Natural killer cell (primary cell): ENCODE measurements at regions not wholly inside any gene's neighbourhood (a gene's known extent, or its start where the extent isn't known, plus 50 kb on each side); places are given as distances from the start of the nearest gene placed in this dataset.

ENCODE experiments used
- ATAC-seq, 3 donors: fragments of 150-1000 bp in 2 of 3; fragments of 200-7000 bp in 1 of 3; cut with Tn5 transposase; 1 replicate in 1 of 3; 2 replicates in 2 of 3; pipeline ENCODE4 v1.10.0; 2021; ENCODE audit warnings: mild to moderate bottlenecking in 2 of 3, moderate library complexity in 2 of 3
- DNase-seq, 2 donors: peaks; one replicate each; pipeline versions ENCODE4 v3.0.0 to v3.0.0-alpha.2; 2013 to 2021; ENCODE audit warnings: mixed read lengths in 1 of 2
- H3K27ac ChIP-seq: one replicate; pipeline ENCODE4 v1.5.1; 2013; ENCODE audit warnings: mild to moderate bottlenecking, low read length
- H3K27me3 ChIP-seq: one replicate; pipeline ENCODE4 v1.6.1; 2013; ENCODE audit warnings: low read length; ENCODE audit not compliant: control insufficient read depth, insufficient read depth
- H3K36me3 ChIP-seq: one replicate; pipeline ENCODE4 v1.6.1; 2013; ENCODE audit warnings: low read length; ENCODE audit not compliant: control insufficient read depth, insufficient read depth
- H3K4me1 ChIP-seq: one replicate; pipeline ENCODE4 v1.6.1; 2013; ENCODE audit warnings: low read length; ENCODE audit not compliant: control insufficient read depth, insufficient read depth
- H3K4me3 ChIP-seq: one replicate; pipeline ENCODE4 v1.5.1; 2013; ENCODE audit warnings: low read length
- H3K9me3 ChIP-seq: one replicate; pipeline ENCODE4 v1.6.1; 2013; ENCODE audit warnings: low read length; ENCODE audit not compliant: control insufficient read depth, insufficient read depth
- H3K27ac Mint-ChIP-seq, 2 donors: one replicate each; pipeline ENCODE4 v1.8.0; 2022; ENCODE audit warnings: mild to moderate bottlenecking in 2 of 2, mixed read lengths in 2 of 2, moderate library complexity in 1 of 2
- H3K27me3 Mint-ChIP-seq, 2 donors: one replicate each; pipeline ENCODE4 v1.8.0; 2022; ENCODE audit warnings: low read depth in 2 of 2, mixed read lengths in 2 of 2
- H3K36me3 Mint-ChIP-seq: one replicate; pipeline ENCODE4 v1.8.0; 2022; ENCODE audit warnings: mixed read lengths
- H3K4me1 Mint-ChIP-seq, 2 donors: one replicate each; pipeline ENCODE4 v1.8.0; 2022; ENCODE audit warnings: mixed read lengths in 2 of 2
- H3K4me3 Mint-ChIP-seq: one replicate; pipeline ENCODE4 v1.8.0; 2022; ENCODE audit warnings: mild to moderate bottlenecking, moderate library complexity, mixed read lengths
- H3K9me3 Mint-ChIP-seq, 2 donors: one replicate each; pipeline ENCODE4 v1.8.0; 2022; ENCODE audit warnings: mixed read lengths in 2 of 2
- WGBS: methylation state at CpG from one replicate; pipeline ENCODE4 v1.1.7; 2013; ENCODE audit warnings: missing lambda C conversion rate; ENCODE audit not compliant: insufficient coverage; 5-methylcytosine and 5-hydroxymethylcytosine counted together
- intact Hi-C: fragments of 100-400 bp; cut with micrococcal nuclease; formaldehyde crosslinking; loops from one replicate; pipeline ENCODE4 v1.14.2; 2022
- TF ChIP-seq, protein P1 (sequence below): fragments of 200-600 bp; IDR thresholded peaks from one replicate; pipeline ENCODE4 v1.8.0; 2022; ENCODE audit warnings: antibody characterized with exemption

DNA sequence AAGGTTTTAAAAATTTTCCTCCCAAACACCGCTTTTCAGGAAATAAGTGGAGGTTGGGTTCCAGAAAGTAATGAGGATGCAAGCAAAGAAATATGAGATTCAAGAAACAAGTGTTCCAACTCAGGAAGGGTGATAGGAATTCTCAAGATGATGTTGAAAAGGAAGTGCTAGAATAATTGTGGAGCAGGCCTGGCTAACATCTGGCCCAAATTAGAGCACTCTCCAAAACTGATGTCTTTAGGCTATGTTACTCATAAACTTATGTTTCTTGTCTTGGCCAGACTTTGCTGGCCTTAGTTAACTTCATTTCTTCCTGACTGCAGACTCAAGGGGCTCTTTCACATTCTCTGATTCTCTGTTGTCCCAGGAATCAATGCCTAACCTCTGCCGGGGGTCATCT lies 116.3 kb downstream of the TMTC3 start:
- no peaks in the 10 kb centered on the region for H3K4me1 Mint-ChIP-seq
- ATAC-seq (no peak), DNase-seq (no peak)
- no peaks in the 10 kb centered on the region for H3K36me3 Mint-ChIP-seq
- WGBS, result 88% methylated on average over 2 of the region's 2 CpGs
- intact Hi-C loops, result no loop called here
- no peak overlapping the region for H3K4me3 ChIP-seq
- peaks cover 4% of the 10 kb centered on the region in 2 donors for H3K9me3 Mint-ChIP-seq
- TF ChIP-seq, protein P1, sequence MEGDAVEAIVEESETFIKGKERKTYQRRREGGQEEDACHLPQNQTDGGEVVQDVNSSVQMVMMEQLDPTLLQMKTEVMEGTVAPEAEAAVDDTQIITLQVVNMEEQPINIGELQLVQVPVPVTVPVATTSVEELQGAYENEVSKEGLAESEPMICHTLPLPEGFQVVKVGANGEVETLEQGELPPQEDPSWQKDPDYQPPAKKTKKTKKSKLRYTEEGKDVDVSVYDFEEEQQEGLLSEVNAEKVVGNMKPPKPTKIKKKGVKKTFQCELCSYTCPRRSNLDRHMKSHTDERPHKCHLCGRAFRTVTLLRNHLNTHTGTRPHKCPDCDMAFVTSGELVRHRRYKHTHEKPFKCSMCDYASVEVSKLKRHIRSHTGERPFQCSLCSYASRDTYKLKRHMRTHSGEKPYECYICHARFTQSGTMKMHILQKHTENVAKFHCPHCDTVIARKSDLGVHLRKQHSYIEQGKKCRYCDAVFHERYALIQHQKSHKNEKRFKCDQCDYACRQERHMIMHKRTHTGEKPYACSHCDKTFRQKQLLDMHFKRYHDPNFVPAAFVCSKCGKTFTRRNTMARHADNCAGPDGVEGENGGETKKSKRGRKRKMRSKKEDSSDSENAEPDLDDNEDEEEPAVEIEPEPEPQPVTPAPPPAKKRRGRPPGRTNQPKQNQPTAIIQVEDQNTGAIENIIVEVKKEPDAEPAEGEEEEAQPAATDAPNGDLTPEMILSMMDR, result no peak
- H3K4me3 Mint-ChIP-seq, result no peak overlapping the region
- no peaks in the 10 kb centered on the region for H3K36me3 ChIP-seq
- no peaks in the 10 kb centered on the region for H3K4me1 ChIP-seq
- no peaks in the 10 kb centered on the region for H3K27me3 ChIP-seq
- no peak overlapping the region for H3K27ac ChIP-seq
- H3K27me3 Mint-ChIP-seq, result no peaks in the 10 kb centered on the region
- no peak overlapping the region for H3K27ac Mint-ChIP-seq
- no peaks in the 10 kb centered on the region for H3K9me3 ChIP-seq

DNA sequence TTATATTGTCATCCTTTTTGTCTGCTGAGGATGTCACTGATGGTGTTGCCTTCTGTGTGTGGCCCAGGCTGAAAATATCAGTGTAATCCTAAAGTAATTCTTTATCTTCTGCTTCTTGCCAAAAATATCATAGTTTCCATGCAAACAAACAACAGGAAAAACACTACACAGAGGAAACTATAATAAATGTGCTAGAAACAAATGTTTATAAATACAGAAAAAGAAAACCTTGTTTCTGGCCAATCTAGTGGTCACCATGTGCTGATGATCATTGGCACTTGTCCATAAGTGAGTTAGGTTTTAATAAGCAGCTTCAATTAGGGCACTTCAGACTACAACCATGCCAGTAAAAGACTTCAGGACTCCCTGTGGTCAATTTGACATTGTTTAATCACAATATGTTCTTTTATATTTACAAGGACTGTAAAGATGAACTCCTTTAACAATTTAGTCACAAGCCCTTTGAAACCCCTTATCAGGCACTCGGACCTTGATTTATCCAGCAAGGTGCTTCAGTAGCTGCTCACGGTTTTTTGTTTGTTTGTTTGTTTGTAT lies 124.8 kb downstream of the TMTC3 start:
- no peak for DNase-seq
- Mint-ChIP-seq H3K4me3 (no peak overlapping the region), H3K4me1 (no peaks in the 10 kb centered on the region)

DNA sequence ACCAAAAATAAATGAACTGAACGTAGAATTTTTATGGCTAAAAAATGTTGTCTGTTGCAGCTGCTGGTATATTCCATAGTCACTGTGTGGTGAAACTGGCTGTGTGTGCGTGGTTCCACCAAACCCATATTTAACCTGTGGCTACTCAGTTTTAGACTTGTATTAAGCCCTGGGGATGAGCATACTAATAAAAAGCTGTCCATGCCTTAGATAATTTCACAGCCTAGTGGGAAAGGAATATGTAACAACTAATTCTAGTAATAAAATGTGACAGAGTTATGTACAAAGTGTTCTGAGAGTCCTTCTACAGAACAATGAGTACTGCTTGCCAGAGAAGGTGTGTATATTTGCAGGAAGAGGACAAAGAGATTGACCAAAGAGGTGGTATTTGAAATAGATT lies 125.5 kb downstream of the TMTC3 start:
- Mint-ChIP-seq H3K36me3 (no peaks in the 10 kb centered on the region), H3K4me1 (no peaks in the 10 kb centered on the region), H3K9me3 (peaks cover 0 to 5% of the 10 kb centered on the region in 2 donors), H3K4me3 (no peak overlapping the region), H3K27me3 (no peaks in the 10 kb centered on the region), H3K27ac (no peak overlapping the region)
- intact Hi-C loops, result no loop called here
- Histone ChIP-seq H3K9me3 (no peaks in the 10 kb centered on the region), H3K4me3 (no peak overlapping the region), H3K27me3 (no peaks in the 10 kb centered on the region), H3K4me1 (no peaks in the 10 kb centered on the region), H3K27ac (no peak overlapping the region), H3K36me3 (no peaks in the 10 kb centered on the region)
- TF ChIP-seq, protein P1, result no peak
- WGBS, result 80% methylated on average over 2 of the region's 2 CpGs
- DNase-seq (no peak), ATAC-seq (no peak)

More for the DNA sequence above, 124.8 kb downstream of the TMTC3 start:
- H3K36me3 ChIP-seq, result no peaks in the 10 kb centered on the region
- no peaks in the 10 kb centered on the region for H3K27me3 Mint-ChIP-seq
- H3K4me1 ChIP-seq, result no peaks in the 10 kb centered on the region
- no CpG with 5 or more reads among the region's 2 CpGs for WGBS
- no peaks in the 10 kb centered on the region for H3K36me3 Mint-ChIP-seq
- intact Hi-C loops, result no loop called here
- H3K4me3 ChIP-seq, result no peak overlapping the region
- no peak overlapping the region for H3K27ac ChIP-seq
- no peak overlapping the region for H3K27ac Mint-ChIP-seq
- no peak for ATAC-seq
- H3K27me3 ChIP-seq, result no peaks in the 10 kb centered on the region
- peaks cover 0 to 5% of the 10 kb centered on the region in 2 donors for H3K9me3 Mint-ChIP-seq
- no peaks in the 10 kb centered on the region for H3K9me3 ChIP-seq
- TF ChIP-seq, protein P1, result no peak

DNA sequence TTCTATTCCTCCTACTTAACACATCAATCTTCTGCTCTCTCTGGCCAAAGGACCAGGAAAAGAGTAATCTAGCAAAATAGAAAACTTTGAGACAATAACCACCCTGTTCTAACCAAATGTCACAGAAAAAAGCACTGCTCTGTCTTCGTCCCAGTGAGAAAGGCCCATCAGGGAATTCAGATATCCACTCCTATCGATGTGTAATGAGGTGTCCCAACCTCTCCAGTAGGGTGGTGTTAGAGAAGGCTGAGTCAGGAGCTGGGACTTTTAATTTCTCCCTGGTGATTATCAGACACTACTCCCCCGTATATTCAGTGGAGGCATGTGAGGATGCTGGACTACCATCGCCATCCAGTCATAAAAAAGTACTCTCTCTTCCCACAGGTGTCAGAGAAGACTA lies 130.3 kb downstream of the TMTC3 start:
- Histone ChIP-seq H3K4me3 (no peak overlapping the region), H3K4me1 (no peaks in the 10 kb centered on the region), H3K27me3 (no peaks in the 10 kb centered on the region), H3K27ac (no peak overlapping the region), H3K9me3 (no peaks in the 10 kb centered on the region), H3K36me3 (no peaks in the 10 kb centered on the region)
- Mint-ChIP-seq H3K27me3 (no peaks in the 10 kb centered on the region), H3K4me3 (no peak overlapping the region), H3K27ac (no peak overlapping the region), H3K36me3 (no peaks in the 10 kb centered on the region), H3K4me1 (no peaks in the 10 kb centered on the region), H3K9me3 (peaks cover 0 to 9% of the 10 kb centered on the region in 2 donors)
- ATAC-seq (no peak), DNase-seq (no peak)
- WGBS, result 78% methylated on average over 2 of the region's 4 CpGs
- TF ChIP-seq, protein P1, result no peak
- intact Hi-C loops, result no loop called here
